Superior temporal gyrus (tissue), 1 donor: ENCODE measurements at regions not wholly inside any gene's neighbourhood (a gene's known extent, or its start where the extent isn't known, plus 50 kb on each side); places are given as distances from the start of the nearest gene placed in this dataset.
"Not testable (repeated sequence)": the region's sequence is repeated elsewhere in the genome, so short reads cannot be mapped to it uniquely, and the experiment has no call there.

ENCODE experiments used
- DNase-seq: peaks from one replicate; pipeline ENCODE4 v3.0.0-alpha.2; 2016; ENCODE audit errors: extremely low spot score

- no peak for DNase-seq
These were observed 157.9 kb downstream of the ZNF664 start for GRCh38 chr12:124130691-124131591.

- no peak for DNase-seq
These were observed 158.6 kb downstream of the ZNF664 start for GRCh38 chr12:124131659-124132058.

- DNase-seq, result no peak
These were observed 159.5 kb downstream of the ZNF664 start for GRCh38 chr12:124132530-124132929.

- no peak for DNase-seq
These were observed 158.1 kb upstream of the RFLNA start for GRCh38 chr12:124136796-124137195.

- DNase-seq, result no peak
These were observed 153.9 kb upstream of the RFLNA start for GRCh38 chr12:124140944-124141486.

- DNase-seq, result not testable (repeated sequence)
These were observed 153.3 kb upstream of the RFLNA start for GRCh38 chr12:124141611-124142010.

GRCh38 chr12:124142395-124143035, 152.4 kb upstream of the RFLNA start:
- no peak for DNase-seq

- DNase-seq, result no peak
These were observed 151.2 kb upstream of the RFLNA start for GRCh38 chr12:124143726-124144125.

- no peak for DNase-seq
These were observed 150.2 kb upstream of the RFLNA start for GRCh38 chr12:124144531-124145194.

- DNase-seq, result no peak
These were observed 147.9 kb upstream of the RFLNA start for GRCh38 chr12:124147027-124147426.

GRCh38 chr12:124147575-124147974, 147.3 kb upstream of the RFLNA start:
- DNase-seq, result no peak

- no peak for DNase-seq
These were observed 146.2 kb upstream of the RFLNA start for GRCh38 chr12:124148481-124149273.

GRCh38 chr12:124149287-124149686, 145.6 kb upstream of the RFLNA start:
- DNase-seq, result no peak

GRCh38 chr12:124150168-124150567, 144.7 kb upstream of the RFLNA start:
- DNase-seq, result no peak

GRCh38 chr12:124151583-124151982, 143.3 kb upstream of the RFLNA start:
- DNase-seq, result no peak

- DNase-seq, result no peak
These were observed 142.2 kb upstream of the RFLNA start for GRCh38 chr12:124152731-124153130.

GRCh38 chr12:124153392-124153791, 141.5 kb upstream of the RFLNA start:
- DNase-seq, result no peak

GRCh38 chr12:124157406-124157805, 137.5 kb upstream of the RFLNA start:
- DNase-seq, result no peak

GRCh38 chr12:124159655-124160054, 135.2 kb upstream of the RFLNA start:
- DNase-seq, result no peak

GRCh38 chr12:124160097-124160756, 134.7 kb upstream of the RFLNA start:
- no peak for DNase-seq

- not testable (repeated sequence) for DNase-seq
These were observed 133.5 kb upstream of the RFLNA start for GRCh38 chr12:124161402-124161801.
